ENCODE measurements at regions not wholly inside any gene's neighbourhood (a gene's known extent, or its start where the extent isn't known, plus 50 kb on each side); places are given as distances from the start of the nearest gene placed in this dataset.

- ChIA-PET CTCF (no interaction called here), POLR2A (no interaction called here)
- Mint-ChIP-seq H3K36me3 (no peaks in the 10 kb centered on the region), H3K27ac (no peak overlapping the region), H3K4me3 (no peak overlapping the region), H3K27me3 (peaks cover 0 to 16% (median 4%) of the 10 kb centered on the region in 5 donors), H3K9me3 (peaks cover 0 to 3% (median 0%) of the 10 kb centered on the region in 11 donors), H3K4me1 (peaks cover 0 to 6% (median 3%) of the 10 kb centered on the region in 7 donors)
- Histone ChIP-seq H3K4me1 (ENCODE audit: control insufficient read depth in 2 of 2, insufficient read depth in 2 of 2, low read length in 2 of 2) (no peaks in the 10 kb centered on the region), H3K27me3 (ENCODE audit: control insufficient read depth in 2 of 2, insufficient read depth in 2 of 2, low read length in 2 of 2) (no peaks in the 10 kb centered on the region), H3K4me3 (ENCODE audit: low read length) (no peak overlapping the region), H3K9me3 (ENCODE audit: control insufficient read depth in 2 of 3, low read length in 3 of 3) (no peaks in the 10 kb centered on the region), H3K36me3 (ENCODE audit: control insufficient read depth in 2 of 3, insufficient read depth in 3 of 3, low read length in 3 of 3) (no peaks in the 10 kb centered on the region), H3K27ac (ENCODE audit: low read depth, low read length) (no peak overlapping the region)
- ATAC-seq (no peak), DNase-seq (no peak)
- intact Hi-C loops (cut with micrococcal nuclease), result loop anchor here (5.0 to 10.0 kb wide), 3 partner anchors 406 to 734 kb away; no protein-coding TSS in a partner anchor
These were observed 441.1 kb downstream of the SETD4 start for GRCh38 chr21:35619184-35619583.

DNA sequence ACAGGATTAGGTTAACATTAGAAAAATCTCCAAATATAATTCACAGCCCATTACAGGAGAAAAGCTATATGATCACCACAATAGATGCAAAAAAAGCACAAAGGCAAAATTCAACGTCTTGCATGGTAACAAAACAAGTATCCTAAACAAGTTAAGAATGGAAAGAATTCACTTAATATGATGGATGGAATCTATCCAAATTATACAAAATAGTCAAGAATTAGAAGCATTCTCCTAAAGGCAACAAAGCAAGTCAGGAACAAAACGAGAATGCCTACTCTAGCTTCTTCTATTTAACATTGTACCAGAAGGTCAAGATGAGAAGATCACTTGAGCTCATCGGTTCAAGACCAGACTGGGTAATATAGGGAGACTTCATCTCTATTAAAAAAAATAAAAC is 442.8 kb downstream of the SETD4 start:
- intact Hi-C loops (cut with micrococcal nuclease), result loop anchor here (2.0 to 10.0 kb wide), 5 partner anchors 179 to 817 kb away; no protein-coding TSS in a partner anchor
- H3K27ac Mint-ChIP-seq, result no peak overlapping the region
- H3K4me1 Mint-ChIP-seq, result peaks cover 0 to 6% (median 3%) of the 10 kb centered on the region in 7 donors
- no peaks in the 10 kb centered on the region for H3K27me3 ChIP-seq (ENCODE audit: control insufficient read depth in 2 of 2, insufficient read depth in 2 of 2, low read length in 2 of 2)
- DNase-seq (no peak), ATAC-seq (no peak)
- POLR2A ChIA-PET, result no interaction called here
- H3K27me3 Mint-ChIP-seq, result peaks cover 0 to 8% (median 0%) of the 10 kb centered on the region in 5 donors
- CTCF ChIA-PET, result interaction anchor here (0.7 to 2.7 kb wide), 3 partner anchors 14 to 872 kb away, joined by 4 to 14 read pairs (median 5); no protein-coding TSS in a partner anchor
- no peaks in the 10 kb centered on the region for H3K9me3 ChIP-seq (ENCODE audit: control insufficient read depth in 2 of 3, low read length in 3 of 3)
- H3K4me1 ChIP-seq (ENCODE audit: control insufficient read depth in 2 of 2, insufficient read depth in 2 of 2, low read length in 2 of 2), result no peaks in the 10 kb centered on the region
- no peaks in the 10 kb centered on the region for H3K36me3 Mint-ChIP-seq
- H3K9me3 Mint-ChIP-seq, result no peaks in the 10 kb centered on the region
- H3K4me3 Mint-ChIP-seq, result no peak overlapping the region
- H3K4me3 ChIP-seq (ENCODE audit: low read length), result no peak overlapping the region
- no peaks in the 10 kb centered on the region for H3K36me3 ChIP-seq (ENCODE audit: control insufficient read depth in 2 of 3, insufficient read depth in 3 of 3, low read length in 3 of 3)
- H3K27ac ChIP-seq (ENCODE audit: low read depth, low read length), result no peak overlapping the region

DNA sequence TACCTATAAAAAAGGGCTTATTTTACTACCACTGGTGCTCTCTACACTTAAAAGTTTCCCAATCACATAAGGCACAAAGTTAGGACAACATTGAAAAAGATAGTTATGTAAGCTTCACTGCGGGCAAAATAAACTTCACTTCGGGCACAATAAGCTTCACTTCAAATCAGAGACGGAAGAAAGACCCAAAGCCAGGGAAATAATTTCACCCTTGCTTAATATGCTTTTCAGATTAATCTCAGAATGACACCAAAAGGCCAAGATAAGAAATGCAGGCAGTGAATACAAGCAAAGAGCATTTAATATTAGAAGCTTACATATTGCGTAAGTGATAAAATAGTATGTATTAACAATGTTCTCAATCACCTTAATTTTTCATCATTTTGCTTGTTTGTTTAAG is 444.2 kb downstream of the SETD4 start:
- H3K4me1 ChIP-seq (ENCODE audit: control insufficient read depth in 2 of 2, insufficient read depth in 2 of 2, low read length in 2 of 2), result no peaks in the 10 kb centered on the region
- CTCF ChIA-PET, result interaction anchor here (0.6 to 2.7 kb wide), 9 partner anchors 179 to 923 kb away, joined by 3 to 14 read pairs (median 3); no protein-coding TSS in a partner anchor
- H3K27ac ChIP-seq (ENCODE audit: low read depth, low read length), result no peak overlapping the region
- H3K36me3 Mint-ChIP-seq, result no peaks in the 10 kb centered on the region
- H3K9me3 Mint-ChIP-seq, result no peaks in the 10 kb centered on the region
- ATAC-seq (no peak), DNase-seq (peak in 6 of 9 donors; percentile 2 to 44 (median 28))
- intact Hi-C loops (cut with micrococcal nuclease), result loop anchor here (1.0 to 10.0 kb wide), 10 partner anchors 177 to 923 kb away; no protein-coding TSS in a partner anchor
- no peaks in the 10 kb centered on the region for H3K36me3 ChIP-seq (ENCODE audit: control insufficient read depth in 2 of 3, insufficient read depth in 3 of 3, low read length in 3 of 3)
- H3K27me3 Mint-ChIP-seq, result peaks cover 0 to 11% (median 0%) of the 10 kb centered on the region in 5 donors
- peaks cover 0 to 6% (median 3%) of the 10 kb centered on the region in 7 donors for H3K4me1 Mint-ChIP-seq
- no peaks in the 10 kb centered on the region for H3K27me3 ChIP-seq (ENCODE audit: control insufficient read depth in 2 of 2, insufficient read depth in 2 of 2, low read length in 2 of 2)
- no peak overlapping the region for H3K4me3 Mint-ChIP-seq
- POLR2A ChIA-PET, result no interaction called here
- no peak overlapping the region for H3K4me3 ChIP-seq (ENCODE audit: low read length)
- no peaks in the 10 kb centered on the region for H3K9me3 ChIP-seq (ENCODE audit: control insufficient read depth in 2 of 3, low read length in 3 of 3)
- no peak overlapping the region for H3K27ac Mint-ChIP-seq

DNA sequence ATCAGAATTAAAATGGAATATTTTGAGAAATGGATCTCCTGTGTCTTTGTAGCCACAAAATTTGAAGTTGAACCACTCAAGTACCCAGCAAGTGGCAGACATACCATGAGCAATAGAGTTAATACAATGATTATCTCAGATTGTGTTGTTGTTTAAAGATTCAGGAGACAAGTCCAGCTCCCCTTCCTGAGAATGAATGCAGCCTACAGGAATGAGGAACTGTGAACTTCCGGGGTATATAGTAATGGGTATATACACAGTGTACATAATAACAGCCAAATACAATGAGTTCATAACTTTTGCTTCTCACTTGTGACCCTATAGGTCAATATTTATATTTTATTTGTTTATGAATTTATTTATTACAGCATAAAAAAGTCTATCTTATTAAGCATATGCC is 445.0 kb downstream of the SETD4 start:
- intact Hi-C loops (cut with micrococcal nuclease), result loop anchor here (5.0 to 10.0 kb wide), 3 partner anchors 409 to 731 kb away; no protein-coding TSS in a partner anchor
- Mint-ChIP-seq H3K4me1 (peaks cover 0 to 6% (median 3%) of the 10 kb centered on the region in 7 donors), H3K27me3 (peaks cover 0 to 10% (median 0%) of the 10 kb centered on the region in 5 donors), H3K27ac (no peak overlapping the region), H3K4me3 (no peak overlapping the region), H3K36me3 (no peaks in the 10 kb centered on the region), H3K9me3 (peaks cover 0 to under 1% (median 0%) of the 10 kb centered on the region in 11 donors)
- no peaks in the 10 kb centered on the region for H3K36me3 ChIP-seq (ENCODE audit: control insufficient read depth in 2 of 3, insufficient read depth in 3 of 3, low read length in 3 of 3)
- ChIA-PET CTCF (interaction anchor here (1.1 to 2.7 kb wide), 3 partner anchors 214 to 922 kb away, joined by 3 to 14 read pairs (median 3); no protein-coding TSS in a partner anchor), POLR2A (no interaction called here)
- no peak overlapping the region for H3K27ac ChIP-seq (ENCODE audit: low read depth, low read length)
- H3K4me1 ChIP-seq (ENCODE audit: control insufficient read depth in 2 of 2, insufficient read depth in 2 of 2, low read length in 2 of 2), result no peaks in the 10 kb centered on the region
- ATAC-seq, result no peak
- H3K27me3 ChIP-seq (ENCODE audit: control insufficient read depth in 2 of 2, insufficient read depth in 2 of 2, low read length in 2 of 2), result no peaks in the 10 kb centered on the region
- H3K4me3 ChIP-seq (ENCODE audit: low read length), result no peak overlapping the region
- DNase-seq, result no peak
- no peaks in the 10 kb centered on the region for H3K9me3 ChIP-seq (ENCODE audit: control insufficient read depth in 2 of 3, low read length in 3 of 3)

- no peak for ATAC-seq
- Mint-ChIP-seq H3K4me3 (no peak overlapping the region), H3K27me3 (peaks cover 0 to 10% (median 0%) of the 10 kb centered on the region in 5 donors), H3K4me1 (peaks cover 0 to 6% (median 3%) of the 10 kb centered on the region in 7 donors), H3K27ac (no peak overlapping the region), H3K9me3 (peaks cover 0 to 3% (median 0%) of the 10 kb centered on the region in 11 donors), H3K36me3 (no peaks in the 10 kb centered on the region)
- Histone ChIP-seq H3K36me3 (ENCODE audit: control insufficient read depth in 2 of 3, insufficient read depth in 3 of 3, low read length in 3 of 3) (no peaks in the 10 kb centered on the region), H3K4me3 (ENCODE audit: low read length) (no peak overlapping the region), H3K9me3 (ENCODE audit: control insufficient read depth in 2 of 3, low read length in 3 of 3) (no peaks in the 10 kb centered on the region), H3K27me3 (ENCODE audit: control insufficient read depth in 2 of 2, insufficient read depth in 2 of 2, low read length in 2 of 2) (no peaks in the 10 kb centered on the region), H3K4me1 (ENCODE audit: control insufficient read depth in 2 of 2, insufficient read depth in 2 of 2, low read length in 2 of 2) (no peaks in the 10 kb centered on the region), H3K27ac (ENCODE audit: low read depth, low read length) (no peak overlapping the region)
- POLR2A ChIA-PET, result no interaction called here
- no peak for DNase-seq
- intact Hi-C loops (cut with micrococcal nuclease), result loop anchor here (10.0 kb wide), 2 partner anchors 410 to 730 kb away; no protein-coding TSS in a partner anchor
- CTCF ChIA-PET, result interaction anchor here (0.8 to 1.1 kb wide), 2 partner anchors 176 to 921 kb away, joined by 3 read pairs; no protein-coding TSS in a partner anchor
These were observed 445.9 kb downstream of the SETD4 start for GRCh38 chr21:35614396-35614921.

- H3K4me3 ChIP-seq (ENCODE audit: low read length), result no peak overlapping the region
- peaks cover 0 to 13% (median 0%) of the 10 kb centered on the region in 5 donors for H3K27me3 Mint-ChIP-seq
- ATAC-seq, result no peak
- H3K4me1 ChIP-seq (ENCODE audit: control insufficient read depth in 2 of 2, insufficient read depth in 2 of 2, low read length in 2 of 2), result no peaks in the 10 kb centered on the region
- no peak overlapping the region for H3K4me3 Mint-ChIP-seq
- intact Hi-C loops (cut with micrococcal nuclease), result loop anchor here (10.0 kb wide), 2 partner anchors 413 to 727 kb away; no protein-coding TSS in a partner anchor
- ChIA-PET POLR2A (no interaction called here), CTCF (no interaction called here)
- no peak for DNase-seq
- peaks cover 0 to 10% (median 3%) of the 10 kb centered on the region in 11 donors for H3K9me3 Mint-ChIP-seq
- peaks cover 0 to 6% (median 3%) of the 10 kb centered on the region in 7 donors for H3K4me1 Mint-ChIP-seq
- no peaks in the 10 kb centered on the region for H3K36me3 ChIP-seq (ENCODE audit: control insufficient read depth in 2 of 3, insufficient read depth in 3 of 3, low read length in 3 of 3)
- H3K27ac Mint-ChIP-seq, result no peak overlapping the region
- H3K27me3 ChIP-seq (ENCODE audit: control insufficient read depth in 2 of 2, insufficient read depth in 2 of 2, low read length in 2 of 2), result no peaks in the 10 kb centered on the region
- H3K9me3 ChIP-seq (ENCODE audit: control insufficient read depth in 2 of 3, low read length in 3 of 3), result no peaks in the 10 kb centered on the region
- H3K36me3 Mint-ChIP-seq, result no peaks in the 10 kb centered on the region
- no peak overlapping the region for H3K27ac ChIP-seq (ENCODE audit: low read depth, low read length)
These were observed 448.6 kb downstream of the SETD4 start for GRCh38 chr21:35611708-35612132.
